Stomach (tissue), 8 donors: ENCODE measurements at regions not wholly inside any gene's neighbourhood (a gene's known extent, or its start where the extent isn't known, plus 50 kb on each side); places are given as distances from the start of the nearest gene placed in this dataset.

ENCODE experiments used
- DNase-seq, 2 donors: peaks; one replicate each; pipeline versions ENCODE4 v3.0.0 to v3.0.0-alpha.2; 2013 to 2019
- H3K27ac ChIP-seq, 5 donors: fragments of 200-600 bp in 4 of 5; sonication (generic) in 4 of 5; one replicate each; pipeline ENCODE4 v1.5.1; 2013 to 2019; ENCODE audit warnings: mild to moderate bottlenecking in 1 of 5, moderate library complexity in 1 of 5
- H3K27me3 ChIP-seq, 3 donors: fragments of 200-600 bp; sonication (generic); one replicate each; pipeline ENCODE4 v1.5.1; 2017 to 2019; ENCODE audit warnings: mixed run types in 1 of 3
- H3K36me3 ChIP-seq, 4 donors: fragments of 200-600 bp; sonication (generic); 1 replicate in 3 of 4; 2 replicates in 1 of 4; pipeline ENCODE4 v1.5.1; 2016 to 2019
- H3K4me1 ChIP-seq, 4 donors: fragments of 200-600 bp; sonication (generic); one replicate each; pipeline ENCODE4 v1.5.1; 2016 to 2019
- H3K4me3 ChIP-seq, 4 donors: fragments of 200-600 bp; sonication (generic) in 3 of 4; one replicate each; pipeline ENCODE4 v1.5.1; 2016 to 2019; ENCODE audit warnings: mild to moderate bottlenecking in 1 of 4
- H3K9me3 ChIP-seq, 4 donors: fragments of 200-600 bp; sonication (generic); one replicate each; pipeline ENCODE4 v1.5.1; 2016 to 2019
- CTCF ChIP-seq, 7 experiments: fragments of 450-650 bp in 4 of 7; fragments of 200-600 bp in 3 of 7; sonication (generic) in 3 of 7; IDR thresholded peaks; one replicate each; pipeline ENCODE4 v1.5.1; 2016 to 2019; ENCODE audit warnings: antibody characterized with exemption in 7 of 7, control low read depth in 2 of 7, mild to moderate bottlenecking in 1 of 7
- EP300 ChIP-seq: sonication (generic); formaldehyde crosslinking; IDR thresholded peaks from one replicate; pipeline ENCODE4 v1.6.1; 2017; ENCODE audit warnings: antibody characterized with exemption
- POLR2A ChIP-seq, 4 donors: fragments of 450-650 bp; IDR thresholded peaks; one replicate each; pipeline ENCODE4 v1.6.1; 2016; ENCODE audit warnings: antibody characterized with exemption in 4 of 4, control low read depth in 2 of 4, mild to moderate bottlenecking in 1 of 4, moderate library complexity in 1 of 4
- POLR2AphosphoS5 ChIP-seq, 3 donors: sonication (generic); formaldehyde crosslinking; IDR thresholded peaks; one replicate each; pipeline ENCODE4 v1.6.1; 2016; ENCODE audit warnings: antibody characterized with exemption in 3 of 3
- WGBS, 5 donors: extraction: QIAGEN DNeasy Blood & Tissue Kit in 3 of 5; methylation state at CpG; one replicate each; pipeline versions ENCODE4 v1.1.5 to v1.1.7; 2013 to 2018; 5-methylcytosine and 5-hydroxymethylcytosine counted together
- intact Hi-C: fragments of 100-400 bp; cut with DNase I; formaldehyde crosslinking; loops from one replicate; pipeline ENCODE4 v1.15.1; 2023; ENCODE audit warnings: low total_unique reads
- donor health status: healthy with polysubstance abuse.
- donor health status: Bipolar disorder and iron deficiency.
- donor health status: healthy.

- Histone ChIP-seq H3K27me3 (peaks cover 0 to 48% (median 0%) of the 10 kb centered on the region in 3 donors), H3K4me1 (peaks cover 0 to 9% (median 5%) of the 10 kb centered on the region in 4 donors), H3K4me3 (no peak overlapping the region), H3K36me3 (no peaks in the 10 kb centered on the region), H3K9me3 (no peaks in the 10 kb centered on the region), H3K27ac (no peak overlapping the region)
- no peak for TF ChIP-seq CTCF (IDR thresholded peaks at IDR 0.05)
- TF ChIP-seq EP300: no peak
- no peak for TF ChIP-seq POLR2A (IDR thresholded peaks at IDR 0.05)
- TF ChIP-seq POLR2AphosphoS5 (IDR thresholded peaks at IDR 0.05): no peak
- DNase-seq: no peak
- intact Hi-C loops: no loop called here
- WGBS, 5 donors: 81 to 100% (median 88%) methylated on average over 1 of the region's 1 CpG
These were observed 79.7 kb downstream of the BUD13 start for GRCh38 chr11:116693102-116693570.

GRCh38 chr11:116692318-116693101, 80.3 kb downstream of the BUD13 start:
- intact Hi-C loops: no loop called here
- Histone ChIP-seq H3K4me3 (no peak overlapping the region), H3K4me1 (peaks cover 0 to 9% (median 5%) of the 10 kb centered on the region in 4 donors), H3K27ac (no peak overlapping the region), H3K36me3 (no peaks in the 10 kb centered on the region), H3K9me3 (no peaks in the 10 kb centered on the region), H3K27me3 (peaks cover 0 to 49% (median 0%) of the 10 kb centered on the region in 3 donors)
- DNase-seq: no peak
- 68 to 77% (median 76%) methylated on average over 12 to 16 of the region's 16 CpGs for WGBS, 5 donors
- no peak for TF ChIP-seq EP300
- no peak for TF ChIP-seq POLR2A (IDR thresholded peaks at IDR 0.05)
- no peak for TF ChIP-seq POLR2AphosphoS5 (IDR thresholded peaks at IDR 0.05)
- no peak for TF ChIP-seq CTCF (IDR thresholded peaks at IDR 0.05)

- Histone ChIP-seq H3K27me3 (peaks cover 0 to 50% (median 2%) of the 10 kb centered on the region in 3 donors), H3K36me3 (no peaks in the 10 kb centered on the region), H3K4me3 (no peak overlapping the region), H3K9me3 (no peaks in the 10 kb centered on the region), H3K27ac (no peak overlapping the region), H3K4me1 (peaks cover 0 to 9% (median 5%) of the 10 kb centered on the region in 4 donors)
- intact Hi-C loops: no loop called here
- WGBS, 5 donors: 11 to 22% (median 13%) methylated on average over 10 of the region's 10 CpGs
- TF ChIP-seq POLR2A (IDR thresholded peaks at IDR 0.05): no peak
- TF ChIP-seq CTCF (IDR thresholded peaks at IDR 0.05): peak in 5 of 7 experiments; percentile 64 to 85 (median 74)
- no peak for TF ChIP-seq EP300
- peak; percentile 56 to 71 for DNase-seq
These were observed 81.0 kb downstream of the BUD13 start for GRCh38 chr11:116691771-116692177.

DNA sequence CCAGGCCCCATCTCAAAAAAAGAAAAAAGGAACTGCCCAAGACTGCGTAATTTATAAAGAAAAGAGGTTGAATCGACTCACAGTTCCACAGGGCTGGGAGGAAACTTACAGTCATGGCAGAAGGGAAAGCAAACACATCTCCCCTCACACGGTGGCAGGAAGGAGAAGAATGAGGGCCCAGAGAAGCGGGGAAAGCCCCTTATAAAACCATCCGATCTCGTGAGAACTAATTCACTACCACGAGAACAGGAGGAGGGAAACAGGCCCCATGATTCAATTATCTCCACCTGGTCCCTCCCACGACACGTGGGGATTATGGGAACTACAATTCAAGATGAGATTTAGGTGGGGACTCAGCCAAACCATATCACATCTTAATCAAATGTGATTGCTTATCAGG, 82.2 kb downstream of the BUD13 start:
- intact Hi-C loops: no loop called here
- 71 to 76% (median 74%) methylated on average over 9 of the region's 9 CpGs for WGBS, 5 donors
- DNase-seq: no peak

More for the DNA sequence above, 82.2 kb downstream of the BUD13 start:
- H3K9me3 ChIP-seq: no peaks in the 10 kb centered on the region
- H3K4me3 ChIP-seq: no peak overlapping the region
- no peaks in the 10 kb centered on the region for H3K36me3 ChIP-seq
- TF ChIP-seq POLR2A (IDR thresholded peaks at IDR 0.05): no peak
- TF ChIP-seq POLR2AphosphoS5 (IDR thresholded peaks at IDR 0.05): no peak
- TF ChIP-seq CTCF (IDR thresholded peaks at IDR 0.05): no peak
- TF ChIP-seq EP300: no peak
- H3K4me1 ChIP-seq: peaks cover 0 to 9% (median 5%) of the 10 kb centered on the region in 4 donors
- peaks cover 0 to 46% (median 5%) of the 10 kb centered on the region in 3 donors for H3K27me3 ChIP-seq
- H3K27ac ChIP-seq: no peak overlapping the region
